ENCODE measurements at regions not wholly inside any gene's neighbourhood (a gene's known extent, or its start where the extent isn't known, plus 50 kb on each side); places are given as distances from the start of the nearest gene placed in this dataset.

DNA sequence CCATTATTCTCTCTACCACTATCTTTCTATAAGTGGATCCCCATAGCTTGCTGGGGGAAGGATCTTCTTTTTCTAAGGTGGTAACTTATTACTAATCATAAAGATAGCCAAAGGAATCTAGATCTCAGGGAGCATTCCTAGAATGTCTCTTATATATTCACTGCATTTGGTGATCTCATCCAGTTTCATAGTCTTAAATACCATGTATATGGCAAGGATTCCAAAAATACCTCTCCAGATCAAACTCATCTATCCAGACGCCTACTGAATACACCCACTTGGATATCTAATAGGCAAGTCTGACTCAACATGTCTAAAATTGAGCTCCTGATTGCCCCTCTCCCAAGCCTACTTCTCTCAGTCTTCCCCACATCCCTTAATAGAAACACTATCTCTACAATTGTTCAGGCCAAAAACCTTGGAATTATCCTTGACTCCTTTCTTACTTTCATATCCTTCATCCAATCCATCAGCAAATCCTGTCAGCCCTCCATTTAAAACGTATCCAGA, 264.4 kb downstream of the HACE1 start:
- Histone ChIP-seq H3K36me3 (no peaks in the 10 kb centered on the region), H3K4me3 (ENCODE audit: low read depth, low read length) (no peak overlapping the region), H3K4me1 (peaks cover 11% of the 10 kb centered on the region), H3K27me3 (no peaks in the 10 kb centered on the region), H3K9me3 (no peaks in the 10 kb centered on the region)
- no peak for TF ChIP-seq CTCF (IDR thresholded peaks at IDR 0.05; ENCODE audit: low read depth, low read length)
- no peak for DNase-seq

DNA sequence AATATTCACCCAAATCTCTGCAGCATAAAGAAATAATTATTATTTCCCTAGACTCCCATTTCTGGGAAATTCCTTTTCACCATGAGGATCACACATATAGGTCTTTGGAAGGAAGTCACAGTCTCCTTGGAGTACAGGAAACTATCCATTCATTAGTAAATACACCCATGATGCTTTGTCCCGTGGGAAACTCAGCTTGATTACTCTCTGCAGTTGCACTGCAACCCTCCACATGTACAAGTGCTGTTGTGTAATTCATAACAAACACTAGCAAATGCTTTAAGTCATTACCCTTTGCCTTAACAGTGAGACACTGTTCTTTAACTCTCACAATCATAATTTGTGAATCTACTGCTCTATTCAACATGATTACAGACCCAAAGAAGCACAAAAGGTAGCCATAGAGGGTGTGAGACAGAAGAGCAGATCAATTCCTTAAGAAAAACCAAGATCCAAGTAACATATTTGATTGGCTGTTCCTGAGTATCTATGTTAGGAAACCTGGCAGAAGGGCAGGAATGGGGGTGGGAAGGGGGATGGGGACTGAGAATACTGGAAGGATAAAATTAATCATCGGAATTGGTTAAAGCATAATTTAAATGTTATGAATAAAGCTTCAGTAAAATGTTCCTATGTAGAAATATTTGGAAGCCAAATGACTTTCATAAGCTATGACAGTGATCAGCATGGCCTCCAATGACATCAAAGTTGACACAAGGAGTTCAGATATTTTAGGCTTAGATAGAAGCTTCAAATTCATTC, 268.0 kb downstream of the HACE1 start:
- H3K36me3 ChIP-seq = no peaks in the 10 kb centered on the region
- no peak for DNase-seq
- H3K27me3 ChIP-seq = no peaks in the 10 kb centered on the region
- no peaks in the 10 kb centered on the region for H3K9me3 ChIP-seq
- H3K4me3 ChIP-seq (ENCODE audit: low read depth, low read length) = no peak overlapping the region
- no peaks in the 10 kb centered on the region for H3K4me1 ChIP-seq
- no peak for TF ChIP-seq CTCF (IDR thresholded peaks at IDR 0.05; ENCODE audit: low read depth, low read length)

GRCh38 chr6:104589940-104590339, 269.8 kb downstream of the HACE1 start:
- Histone ChIP-seq H3K36me3 (no peaks in the 10 kb centered on the region), H3K4me1 (peaks cover 5% of the 10 kb centered on the region), H3K4me3 (ENCODE audit: low read depth, low read length) (no peak overlapping the region), H3K27me3 (no peaks in the 10 kb centered on the region), H3K9me3 (no peaks in the 10 kb centered on the region)
- no peak for DNase-seq
- no peak for TF ChIP-seq CTCF (IDR thresholded peaks at IDR 0.05; ENCODE audit: low read depth, low read length)

DNA sequence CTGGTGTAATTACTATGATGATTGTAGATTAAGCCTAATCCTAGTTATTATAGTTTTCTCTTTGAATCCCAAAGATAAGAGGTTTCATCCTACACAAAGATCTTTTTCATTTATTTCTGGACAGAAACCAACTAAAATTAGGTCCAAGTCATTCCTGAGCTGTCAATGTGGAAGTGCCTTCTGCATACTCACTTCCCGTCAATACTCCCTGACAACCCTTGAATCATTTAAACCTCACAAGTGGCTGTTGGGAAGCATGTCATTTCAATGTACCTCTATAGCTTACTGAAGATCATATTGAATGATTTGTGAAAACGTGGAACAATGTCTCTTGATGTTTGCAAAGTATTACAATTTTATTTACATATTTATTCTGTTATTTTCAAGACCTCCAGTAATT, 274.1 kb downstream of the HACE1 start:
- H3K36me3 ChIP-seq = no peaks in the 10 kb centered on the region
- TF ChIP-seq CTCF (IDR thresholded peaks at IDR 0.05; ENCODE audit: low read depth, low read length) = no peak

DNA sequence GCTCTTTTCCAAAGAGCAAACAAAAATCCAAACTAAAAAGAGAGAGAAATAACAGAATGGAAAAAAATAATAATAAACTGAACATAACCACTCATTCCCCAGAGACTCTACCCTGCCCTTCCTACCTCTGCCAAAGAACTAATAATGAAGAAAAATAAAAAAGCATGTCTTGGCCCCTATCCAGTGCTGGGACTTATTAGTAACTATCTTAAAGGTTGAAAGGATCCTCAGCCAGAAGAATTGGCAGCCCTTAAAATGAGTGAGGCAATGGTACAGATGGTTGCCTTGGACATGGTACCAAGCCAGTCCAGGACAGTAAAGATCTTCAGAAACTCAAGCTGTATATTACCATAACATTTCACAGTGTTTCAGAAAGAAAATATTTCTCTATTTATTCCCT, 279.3 kb downstream of the HACE1 start:
- Histone ChIP-seq H3K36me3 (no peaks in the 10 kb centered on the region), H3K4me1 (peaks cover 8% of the 10 kb centered on the region), H3K27me3 (no peaks in the 10 kb centered on the region), H3K4me3 (ENCODE audit: low read depth, low read length) (no peak overlapping the region), H3K9me3 (no peaks in the 10 kb centered on the region)
- no peak for TF ChIP-seq CTCF (IDR thresholded peaks at IDR 0.05; ENCODE audit: low read depth, low read length)
- no peak for DNase-seq

More for the DNA sequence above, 274.1 kb downstream of the HACE1 start:
- Histone ChIP-seq H3K4me1 (peaks cover 5% of the 10 kb centered on the region), H3K4me3 (ENCODE audit: low read depth, low read length) (no peak overlapping the region), H3K27me3 (no peaks in the 10 kb centered on the region), H3K9me3 (no peaks in the 10 kb centered on the region)
- DNase-seq = no peak

- no peak overlapping the region for H3K4me3 ChIP-seq (ENCODE audit: low read depth, low read length)
- no peak for TF ChIP-seq CTCF (IDR thresholded peaks at IDR 0.05; ENCODE audit: low read depth, low read length)
- H3K9me3 ChIP-seq = no peaks in the 10 kb centered on the region
- H3K27me3 ChIP-seq = no peaks in the 10 kb centered on the region
- peaks cover 4% of the 10 kb centered on the region; the same call in 1 of the 2 replicates for H3K4me1 ChIP-seq
- no peak for DNase-seq
- H3K36me3 ChIP-seq = no peaks in the 10 kb centered on the region
Observed at GRCh38 chr6:104579310-104579863, 280.3 kb downstream of the HACE1 start.

Data from BE2C (cell line).